ENCODE measurements at regions not wholly inside any gene's neighbourhood (a gene's known extent, or its start where the extent isn't known, plus 50 kb on each side); places are given as distances from the start of the nearest gene placed in this dataset.

GRCh38 chr17:70813355-70813930 is 644.1 kb downstream of the KCNJ2 start:
- peak in 1 of 2 donors; percentile 67 for DNase-seq (ENCODE audit: low spot score in 2 of 2)
- H3K4me3 ChIP-seq: no peak overlapping the region
- H3K27ac ChIP-seq: no peak overlapping the region
- no peaks in the 10 kb centered on the region for H3K27me3 ChIP-seq
- H3K9me3 ChIP-seq: no peaks in the 10 kb centered on the region
- H3K4me1 ChIP-seq: no peaks in the 10 kb centered on the region
- WGBS: 75% methylated on average over 12 of the region's 12 CpGs
- H3K36me3 ChIP-seq: no peaks in the 10 kb centered on the region
- TF ChIP-seq POLR2AphosphoS5 (IDR thresholded peaks at IDR 0.05) (no peak), CTCF (IDR thresholded peaks at IDR 0.05) (no peak)

GRCh38 chr17:70819183-70819582 is 649.9 kb downstream of the KCNJ2 start:
- no peaks in the 10 kb centered on the region for H3K4me1 ChIP-seq
- H3K9me3 ChIP-seq: no peaks in the 10 kb centered on the region
- H3K4me3 ChIP-seq: no peak overlapping the region
- DNase-seq (ENCODE audit: low spot score in 2 of 2): no peak
- no peaks in the 10 kb centered on the region for H3K36me3 ChIP-seq
- no peaks in the 10 kb centered on the region for H3K27me3 ChIP-seq
- TF ChIP-seq EP300 (IDR thresholded peaks at IDR 0.05) (no peak), POLR2A (IDR thresholded peaks at IDR 0.05) (no peak), CTCF (IDR thresholded peaks at IDR 0.05) (no peak), POLR2AphosphoS5 (IDR thresholded peaks at IDR 0.05) (no peak)
- 90% methylated on average over 2 of the region's 2 CpGs for WGBS
- H3K27ac ChIP-seq: no peak overlapping the region

GRCh38 chr17:70820276-70820675 is 650.9 kb downstream of the KCNJ2 start:
- WGBS: 97% methylated on average over 6 of the region's 6 CpGs
- TF ChIP-seq POLR2A (IDR thresholded peaks at IDR 0.05) (no peak), CTCF (IDR thresholded peaks at IDR 0.05) (no peak), POLR2AphosphoS5 (IDR thresholded peaks at IDR 0.05) (no peak), EP300 (IDR thresholded peaks at IDR 0.05) (no peak)
- Histone ChIP-seq H3K27ac (no peak overlapping the region), H3K27me3 (no peaks in the 10 kb centered on the region), H3K9me3 (no peaks in the 10 kb centered on the region), H3K4me3 (no peak overlapping the region), H3K4me1 (no peaks in the 10 kb centered on the region), H3K36me3 (no peaks in the 10 kb centered on the region)
- no peak for DNase-seq (ENCODE audit: low spot score in 2 of 2)

- no peaks in the 10 kb centered on the region for H3K27me3 ChIP-seq
- TF ChIP-seq POLR2AphosphoS5 (IDR thresholded peaks at IDR 0.05) (no peak), CTCF (IDR thresholded peaks at IDR 0.05) (no peak), EP300 (IDR thresholded peaks at IDR 0.05) (no peak), POLR2A (IDR thresholded peaks at IDR 0.05) (no peak)
- H3K27ac ChIP-seq: no peak overlapping the region
- H3K4me1 ChIP-seq: no peaks in the 10 kb centered on the region
- no peak for DNase-seq (ENCODE audit: low spot score in 2 of 2)
- no peaks in the 10 kb centered on the region for H3K9me3 ChIP-seq
- WGBS: 31% methylated on average over 2 of the region's 2 CpGs
- no peak overlapping the region for H3K4me3 ChIP-seq
- H3K36me3 ChIP-seq: no peaks in the 10 kb centered on the region
These were observed 656.2 kb downstream of the KCNJ2 start for GRCh38 chr17:70825321-70826125.

- DNase-seq (ENCODE audit: low spot score in 2 of 2): no peak
- Histone ChIP-seq H3K4me3 (no peak overlapping the region), H3K27me3 (no peaks in the 10 kb centered on the region), H3K27ac (no peak overlapping the region), H3K4me1 (no peaks in the 10 kb centered on the region), H3K36me3 (no peaks in the 10 kb centered on the region), H3K9me3 (no peaks in the 10 kb centered on the region)
- TF ChIP-seq POLR2A (IDR thresholded peaks at IDR 0.05): no peak
- TF ChIP-seq EP300 (IDR thresholded peaks at IDR 0.05): no peak
- TF ChIP-seq CTCF (IDR thresholded peaks at IDR 0.05): no peak
- no peak for TF ChIP-seq POLR2AphosphoS5 (IDR thresholded peaks at IDR 0.05)
These were observed 660.5 kb downstream of the KCNJ2 start for GRCh38 chr17:70829876-70830275.
